Gastrocnemius medialis (tissue), 4 donors: ENCODE measurements at regions not wholly inside any gene's neighbourhood (a gene's known extent, or its start where the extent isn't known, plus 50 kb on each side); places are given as distances from the start of the nearest gene placed in this dataset.

Experiments
- CTCF ChIP-seq, 5 experiments: fragments of 450-650 bp in 3 of 5; fragments of 200-600 bp in 2 of 5; sonication (generic) in 2 of 5; IDR thresholded peaks in 4 of 5; conservative IDR thresholded peaks in 1 of 5; 1 replicate in 4 of 5; 2 replicates in 1 of 5; pipeline ENCODE4 v1.5.1; 2016 to 2019; ENCODE audit warnings: antibody characterized with exemption in 5 of 5, mild to moderate bottlenecking in 3 of 5, moderate library complexity in 3 of 5
- POLR2A ChIP-seq, 2 donors: fragments of 450-650 bp; IDR thresholded peaks; one replicate each; pipeline ENCODE4 v1.6.1; 2017; ENCODE audit warnings: antibody characterized with exemption in 2 of 2, mild to moderate bottlenecking in 2 of 2, moderate library complexity in 2 of 2

GRCh38 chr5:173733021-173733420 is 116.6 kb upstream of the BOD1 start:
- TF ChIP-seq CTCF (IDR thresholded peaks at IDR 0.05 in 4 of 5, conservative IDR thresholded peaks at IDR 0.05 in 1 of 5), result no peak
- no peak for TF ChIP-seq POLR2A (IDR thresholded peaks at IDR 0.05)
